ENCODE measurements at regions not wholly inside any gene's neighbourhood (a gene's known extent, or its start where the extent isn't known, plus 50 kb on each side); places are given as distances from the start of the nearest gene placed in this dataset.
A peak's percentile ranks its signal among the peaks of the same experiment; 100 is the strongest.
"Not testable (repeated sequence)": the region's sequence is repeated elsewhere in the genome, so short reads cannot be mapped to it uniquely, and the experiment has no call there.

- H3K4me1 Mint-ChIP-seq = peaks cover 18% of the 10 kb centered on the region
- DNase-seq (ENCODE audit: low read depth, low spot score) = no peak
- H3K4me3 Mint-ChIP-seq = no peak overlapping the region
- no peak overlapping the region for H3K27ac Mint-ChIP-seq (ENCODE audit: unreplicated experiment)
- H3K27me3 Mint-ChIP-seq (ENCODE audit: low read depth) = no peaks in the 10 kb centered on the region
- H3K36me3 Mint-ChIP-seq (ENCODE audit: low read depth) = no peaks in the 10 kb centered on the region
- no peak for TF ChIP-seq CTCF (conservative IDR thresholded peaks at IDR 0.05)
- H3K9me3 Mint-ChIP-seq = no peaks in the 10 kb centered on the region
Measured at GRCh38 chr3:192060160-192060781, 599.3 kb downstream of the PYDC2 start.

- no peaks in the 10 kb centered on the region for H3K9me3 Mint-ChIP-seq
- H3K4me3 Mint-ChIP-seq = no peak overlapping the region
- H3K4me1 Mint-ChIP-seq = peaks cover 18% of the 10 kb centered on the region
- TF ChIP-seq CTCF (conservative IDR thresholded peaks at IDR 0.05) = no peak
- DNase-seq (ENCODE audit: low read depth, low spot score) = no peak
- no peaks in the 10 kb centered on the region for H3K36me3 Mint-ChIP-seq (ENCODE audit: low read depth)
- no peak overlapping the region for H3K27ac Mint-ChIP-seq (ENCODE audit: unreplicated experiment)
- H3K27me3 Mint-ChIP-seq (ENCODE audit: low read depth) = no peaks in the 10 kb centered on the region
Measured at GRCh38 chr3:192061426-192061825, 600.5 kb downstream of the PYDC2 start.

GRCh38 chr3:192062186-192062585, 601.2 kb downstream of the PYDC2 start:
- no peak for DNase-seq (ENCODE audit: low read depth, low spot score)
- Mint-ChIP-seq H3K27me3 (ENCODE audit: low read depth) (no peaks in the 10 kb centered on the region), H3K4me3 (no peak overlapping the region), H3K4me1 (peaks cover 18% of the 10 kb centered on the region), H3K27ac (ENCODE audit: unreplicated experiment) (no peak overlapping the region), H3K9me3 (no peaks in the 10 kb centered on the region), H3K36me3 (ENCODE audit: low read depth) (no peaks in the 10 kb centered on the region)
- no peak for TF ChIP-seq CTCF (conservative IDR thresholded peaks at IDR 0.05)

GRCh38 chr3:192063570-192063969, 602.6 kb downstream of the PYDC2 start:
- TF ChIP-seq CTCF (conservative IDR thresholded peaks at IDR 0.05) = no peak
- no peaks in the 10 kb centered on the region for H3K9me3 Mint-ChIP-seq
- no peak overlapping the region for H3K27ac Mint-ChIP-seq (ENCODE audit: unreplicated experiment)
- no peaks in the 10 kb centered on the region for H3K27me3 Mint-ChIP-seq (ENCODE audit: low read depth)
- H3K36me3 Mint-ChIP-seq (ENCODE audit: low read depth) = no peaks in the 10 kb centered on the region
- DNase-seq (ENCODE audit: low read depth, low spot score) = peak; percentile 4
- peaks cover 18% of the 10 kb centered on the region for H3K4me1 Mint-ChIP-seq
- H3K4me3 Mint-ChIP-seq = peak overlapping the region; percentile 59

- no peaks in the 10 kb centered on the region for H3K27me3 Mint-ChIP-seq (ENCODE audit: low read depth)
- H3K27ac Mint-ChIP-seq (ENCODE audit: unreplicated experiment) = no peak overlapping the region
- no peak overlapping the region for H3K4me3 Mint-ChIP-seq
- no peak for TF ChIP-seq CTCF (conservative IDR thresholded peaks at IDR 0.05)
- peaks cover 18% of the 10 kb centered on the region for H3K4me1 Mint-ChIP-seq
- no peaks in the 10 kb centered on the region for H3K9me3 Mint-ChIP-seq
- H3K36me3 Mint-ChIP-seq (ENCODE audit: low read depth) = no peaks in the 10 kb centered on the region
- no peak for DNase-seq (ENCODE audit: low read depth, low spot score)
Measured at GRCh38 chr3:192064959-192065358, 604.0 kb downstream of the PYDC2 start.

- not testable (repeated sequence) for DNase-seq (ENCODE audit: low read depth, low spot score); H3K4me3 Mint-ChIP-seq; H3K4me1 Mint-ChIP-seq; H3K27me3 Mint-ChIP-seq (ENCODE audit: low read depth); H3K27ac Mint-ChIP-seq (ENCODE audit: unreplicated experiment); H3K9me3 Mint-ChIP-seq; H3K36me3 Mint-ChIP-seq (ENCODE audit: low read depth)
Measured at GRCh38 chr3:192066253-192066652, 605.3 kb downstream of the PYDC2 start.
